IMR-90 (cell line): ENCODE measurements at regions not wholly inside any gene's neighbourhood (a gene's known extent, or its start where the extent isn't known, plus 50 kb on each side); places are given as distances from the start of the nearest gene placed in this dataset.

Source experiments
- ATAC-seq: fragments of 200-7000 bp; cut with Tn5 transposase; 2 replicates; pipeline ENCODE4 v1.9.1; 2020; ENCODE audit warnings: low read depth, mild to moderate bottlenecking, moderate library complexity
- BruUV-seq: library from RNA; stranded (reverse); fragments of 400-500 nt; replicated peaks from 2 replicates; lab custom pipeline; 2021; lab: Mats Ljungman, UMichigan
- CTCF ChIA-PET: fragments of 300-600 bp; formaldehyde crosslinking; extraction: SDS; loops from one replicate; lab custom pipeline; 2021; ENCODE audit warnings: antibody characterized with exemption; lab: Yijun Ruan, JAX
- POLR2A ChIA-PET: fragments of 300-600 bp; sonication (Branson Sonifier 250); formaldehyde crosslinking; loops from one replicate; lab custom pipeline; 2022; ENCODE audit warnings: antibody characterized with exemption; ENCODE audit not compliant: unreplicated experiment; lab: Charles Lee
- DNase-seq: peaks from one replicate; pipeline ENCODE4 v3.0.0; 2013
- H2AFZ ChIP-seq: replicated peaks from 2 replicates; pipeline ENCODE3; 2013; ENCODE audit warnings: low read length, mild to moderate bottlenecking; ENCODE audit not compliant: poor library complexity
- H2AK5ac ChIP-seq: 2 replicates; pipeline ENCODE4 v1.6.1; 2013; ENCODE audit warnings: low read depth, low read length, inconsistent platforms
- H2AK9ac ChIP-seq: replicated peaks from 2 replicates; pipeline ENCODE3; 2013; ENCODE audit warnings: mild to moderate bottlenecking, low read depth, low read length, moderate library complexity; ENCODE audit not compliant: poor library complexity
- H2BK120ac ChIP-seq: 2 replicates; pipeline ENCODE4 v1.6.1; 2013; ENCODE audit warnings: low read depth, low read length, inconsistent platforms
- H2BK15ac ChIP-seq: 3 replicates; pipeline ENCODE4 v1.6.1; 2013; ENCODE audit warnings: low read depth, low read length, inconsistent platforms
- H2BK20ac ChIP-seq: 2 replicates; pipeline ENCODE4 v1.6.1; 2013; ENCODE audit warnings: low read depth, mild to moderate bottlenecking, inconsistent platforms, low read length, moderate library complexity
- H2BK5ac ChIP-seq: 2 replicates; pipeline ENCODE4 v1.6.1; 2013; ENCODE audit warnings: mild to moderate bottlenecking, low read depth, low read length, inconsistent platforms; ENCODE audit not compliant: poor library complexity, severe bottlenecking
- H3K14ac ChIP-seq: replicated peaks from 2 replicates; pipeline ENCODE4 v1.6.1; 2013; ENCODE audit warnings: low read depth, low read length, inconsistent platforms
- H3K18ac ChIP-seq: 2 replicates; pipeline ENCODE4 v1.6.1; 2013; ENCODE audit warnings: low read depth, low read length, control low read depth
- H3K23ac ChIP-seq: 2 replicates; pipeline ENCODE4 v1.6.1; 2013; ENCODE audit warnings: low read depth, low read length, inconsistent platforms
- H3K27ac ChIP-seq: 2 replicates; pipeline ENCODE4 v1.5.1; 2013; ENCODE audit warnings: mild to moderate bottlenecking, control low read depth, low read length; ENCODE audit not compliant: insufficient read depth
- H3K27me3 ChIP-seq: 2 replicates; pipeline ENCODE4 v1.6.1; 2013; ENCODE audit warnings: low read length; ENCODE audit not compliant: control insufficient read depth, insufficient read depth
- H3K36me3 ChIP-seq: 2 replicates; pipeline ENCODE4 v1.6.1; 2013; ENCODE audit warnings: low read length, mixed read lengths; ENCODE audit not compliant: control insufficient read depth, insufficient read depth
- H3K4ac ChIP-seq: 2 replicates; pipeline ENCODE4 v1.6.1; 2013; ENCODE audit warnings: low read depth, low read length, inconsistent platforms
- H3K4me1 ChIP-seq: 2 replicates; pipeline ENCODE4 v1.6.1; 2013; ENCODE audit warnings: low read length, mixed read lengths; ENCODE audit not compliant: control insufficient read depth, insufficient read depth
- H3K4me2 ChIP-seq: 2 replicates; pipeline ENCODE4 v1.6.1; 2013; ENCODE audit warnings: low read depth, mild to moderate bottlenecking, control low read depth, low read length, moderate library complexity
- H3K4me3 ChIP-seq: 2 replicates; pipeline ENCODE4 v1.5.1; 2013; ENCODE audit warnings: low read depth, mild to moderate bottlenecking, control low read depth, low read length, moderate library complexity; ENCODE audit not compliant: insufficient read depth
- H3K56ac ChIP-seq: 2 replicates; pipeline ENCODE4 v1.6.1; 2013; ENCODE audit warnings: low read length, inconsistent platforms; ENCODE audit not compliant: insufficient read depth; ENCODE audit errors: extremely low read depth
- H3K79me1 ChIP-seq, 2 experiments: 2 replicates each; pipeline ENCODE4 v1.6.1; 2013; ENCODE audit warnings: low read length in 2 of 2, inconsistent platforms in 1 of 2, low read depth in 1 of 2
- H3K9ac ChIP-seq: 2 replicates; pipeline ENCODE4 v1.6.1; 2013; ENCODE audit warnings: low read depth, low read length, control low read depth
- H3K9me1 ChIP-seq: 2 replicates; pipeline ENCODE4 v1.6.1; 2013; ENCODE audit warnings: low read length, inconsistent platforms; ENCODE audit not compliant: insufficient read depth
- H3K9me3 ChIP-seq: 2 replicates; pipeline ENCODE4 v1.6.1; 2013; ENCODE audit warnings: low read length; ENCODE audit not compliant: control insufficient read depth, insufficient read depth
- H4K20me1 ChIP-seq: 2 replicates; pipeline ENCODE4 v1.6.1; 2013; ENCODE audit warnings: low read length, inconsistent platforms; ENCODE audit not compliant: insufficient read depth
- H4K5ac ChIP-seq: 2 replicates; pipeline ENCODE4 v1.6.1; 2013; ENCODE audit warnings: mild to moderate bottlenecking, low read depth, low read length, control low read depth
- H4K8ac ChIP-seq, 2 experiments: 2 replicates each; pipeline ENCODE4 v1.6.1; 2013; ENCODE audit warnings: low read depth in 2 of 2, low read length in 2 of 2, control low read depth in 1 of 2, inconsistent platforms in 1 of 2
- H4K91ac ChIP-seq: 2 replicates; pipeline ENCODE4 v1.6.1; 2013; ENCODE audit warnings: low read depth, low read length, inconsistent platforms; ENCODE audit not compliant: insufficient read depth
- MAZ ChIP-seq: IDR thresholded peaks from 2 replicates; pipeline ENCODE4 v1.6.1; 2012; ENCODE audit warnings: low read depth, mild to moderate bottlenecking, low read length, improper control_type of control experiment, moderate library complexity, borderline replicate concordance
- NFE2L2 ChIP-seq: fragments of 150-350 bp; IDR thresholded peaks from 2 replicates; pipeline ENCODE4 v1.6.1; 2016; ENCODE audit warnings: low read depth, mild to moderate bottlenecking, low read length
- RCOR1 ChIP-seq: IDR thresholded peaks from 2 replicates; pipeline ENCODE4 v1.6.1; 2012; ENCODE audit warnings: mild to moderate bottlenecking, low read length, improper control_type of control experiment; ENCODE audit not compliant: insufficient replicate concordance
- WGBS, 2 experiments: methylation state at CpG; one replicate each; pipeline versions ENCODE4 v1.1.5 to v1.1.7; 2013; ENCODE audit warnings: missing lambda C conversion rate in 2 of 2; ENCODE audit not compliant: insufficient read length in 1 of 2; ENCODE audit errors: extremely low coverage in 2 of 2; 5-methylcytosine and 5-hydroxymethylcytosine counted together
- dilution Hi-C: fragments of 300-500 bp; cut with HindIII; formaldehyde crosslinking; loops from one replicate; pipeline ENCODE4 v1.14.3; 2018; ENCODE audit warnings: low sequenced_read_pairs; ENCODE audit not compliant: unreplicated experiment
- in situ Hi-C: fragments of 300-500 bp; cut with MboI; formaldehyde crosslinking; loops from 3 replicates; pipeline ENCODE4 v1.14.3; 2019; ENCODE audit warnings: low sequenced_read_pairs, inconsistent platforms, mixed read lengths
- intact Hi-C: fragments of 100-400 bp; cut with micrococcal nuclease; formaldehyde crosslinking; loops from 2 replicates; pipeline ENCODE4 v1.10.0; 2022

GRCh38 chr11:23013509-23013908 is 153.2 kb upstream of the CCDC179 start:
- Histone ChIP-seq H3K4ac (peak overlapping the region; percentile 30; the same call in 1 of the 2 replicates), H3K27me3 (no peaks in the 10 kb centered on the region), H4K20me1 (no peaks in the 10 kb centered on the region), H3K9me3 (no peaks in the 10 kb centered on the region), H3K9ac (no peak overlapping the region), H3K14ac (no peak overlapping the region), H3K27ac (peak overlapping the region; percentile 1; the same call in 1 of the 2 replicates), H2BK15ac (peak overlapping the region; percentile 33; the same call in 1 of the 3 replicates), H3K4me3 (no peak overlapping the region), H3K23ac (no peak overlapping the region), H3K4me1 (peaks cover 2% of the 10 kb centered on the region; the same call in 1 of the 2 replicates), H4K5ac (peak overlapping the region; percentile 80), H3K18ac (peak overlapping the region; percentile 37; the same call in 1 of the 2 replicates), H4K8ac (peak overlapping the region in 1 of 2 experiments; percentile 64; a peak in 1 of 4 replicates), H2BK120ac (peak overlapping the region; percentile 76), H3K36me3 (no peaks in the 10 kb centered on the region), H3K9me1 (no peaks in the 10 kb centered on the region), H4K91ac (no peak overlapping the region; the same call in 1 of the 2 replicates), H2AFZ (no peak overlapping the region), H2AK5ac (peak overlapping the region; percentile 20; the same call in 1 of the 2 replicates), H3K56ac (no peak overlapping the region), H2BK20ac (peak overlapping the region; percentile 53; the same call in 1 of the 2 replicates), H2BK5ac (peak overlapping the region; percentile 32), H3K4me2 (peak overlapping the region; percentile 58; the same call in 1 of the 2 replicates), H2AK9ac (no peak overlapping the region), H3K79me1 (no peaks in the 10 kb centered on the region; a peak in 1 of 4 replicates)
- no CpG with 5 or more reads among the region's 5 CpGs for WGBS, 2 experiments
- intact Hi-C loops (no loop called here), in situ Hi-C loops (loop anchor here (25.0 kb wide), 1 partner anchor 1374 kb away; no protein-coding TSS in a partner anchor), dilution Hi-C loops (no loop called here)
- ATAC-seq: peak; percentile 27; the same call in 1 of the 2 replicates
- no TSS peak for BruUV-seq
- DNase-seq: peak; percentile 3
- no peak for TF ChIP-seq RCOR1
- no peak for TF ChIP-seq MAZ
- no peak for TF ChIP-seq NFE2L2
- CTCF ChIA-PET: no interaction called here
- POLR2A ChIA-PET: no interaction called here
